OCI-LY1 (cell line): ENCODE measurements at regions not wholly inside any gene's neighbourhood (a gene's known extent, or its start where the extent isn't known, plus 50 kb on each side); places are given as distances from the start of the nearest gene placed in this dataset.

ENCODE experiments used
- CTCF ChIP-seq: fragments of 200-600 bp; sonication (generic), shearing (Covaris generic); IDR thresholded peaks from 2 replicates; pipeline ENCODE4 v1.5.1; 2017; ENCODE audit warnings: mild to moderate bottlenecking, antibody characterized with exemption, low read length, moderate library complexity, mixed read lengths
- EZH2 ChIP-seq: fragments of 200-600 bp; sonication (generic), shearing (Covaris generic); IDR thresholded peaks from 2 replicates; pipeline ENCODE4 v1.8.0; 2017; ENCODE audit warnings: borderline replicate concordance, mixed run types, mild to moderate bottlenecking, antibody characterized with exemption, low read length, moderate library complexity, mixed read lengths

GRCh38 chr2:37857575-37858399 is 67.3 kb upstream of the RMDN2 start:
- TF ChIP-seq CTCF = no peak
- no peak for TF ChIP-seq EZH2
